HEK293 (cell line): ENCODE measurements at regions not wholly inside any gene's neighbourhood (a gene's known extent, or its start where the extent isn't known, plus 50 kb on each side); places are given as distances from the start of the nearest gene placed in this dataset.

Experiments used
- HOXC10 ChIP-seq: sonication (generic); formaldehyde crosslinking; IDR thresholded peaks from 2 replicates; pipeline ENCODE4 v1.8.1; 2023; ENCODE audit warnings: mild to moderate bottlenecking, missing genetic modification reagents
- MYNN ChIP-seq: fragments of 450-650 bp; formaldehyde crosslinking; IDR thresholded peaks from 2 replicates; pipeline ENCODE4 v1.5.1; 2016; ENCODE audit warnings: missing biosample characterization, missing genetic modification characterization, borderline replicate concordance
- OSR2 ChIP-seq: fragments of 450-650 bp; formaldehyde crosslinking; IDR thresholded peaks from 2 replicates; pipeline ENCODE4 v1.5.1; 2016; ENCODE audit warnings: missing biosample characterization, missing genetic modification characterization
- SCRT1 ChIP-seq: fragments of 450-650 bp; formaldehyde crosslinking; IDR thresholded peaks from 2 replicates; pipeline ENCODE4 v1.5.1; 2016; ENCODE audit warnings: missing biosample characterization, missing genetic modification characterization, borderline replicate concordance
- TRIM28 ChIP-seq: IDR thresholded peaks from 2 replicates; pipeline ENCODE4 v1.6.1; 2011; ENCODE audit warnings: low read length, control low read depth, borderline replicate concordance
- ZBTB1 ChIP-seq: fragments of 450-650 bp; formaldehyde crosslinking; IDR thresholded peaks from 2 replicates; pipeline ENCODE4 v1.5.1; 2016; ENCODE audit warnings: missing biosample characterization, missing genetic modification characterization
- ZBTB8A ChIP-seq: fragments of 450-650 bp; formaldehyde crosslinking; IDR thresholded peaks from 2 replicates; pipeline ENCODE4 v1.5.1; 2016; ENCODE audit warnings: missing biosample characterization, missing genetic modification characterization
- ZFP41 ChIP-seq: fragments of 450-650 bp; formaldehyde crosslinking; IDR thresholded peaks from 2 replicates; pipeline ENCODE4 v1.5.1; 2016; ENCODE audit warnings: missing biosample characterization, missing genetic modification characterization, borderline replicate concordance
- ZNF211 ChIP-seq: fragments of 450-650 bp; formaldehyde crosslinking; IDR thresholded peaks from 2 replicates; pipeline ENCODE4 v1.5.1; 2016; ENCODE audit warnings: low read depth, missing biosample characterization, missing genetic modification characterization
- ZNF214 ChIP-seq: fragments of 450-650 bp; formaldehyde crosslinking; IDR thresholded peaks from 2 replicates; pipeline ENCODE4 v1.5.1; 2017; ENCODE audit warnings: missing biosample characterization, mild to moderate bottlenecking, missing genetic modification characterization, borderline replicate concordance
- ZNF24 ChIP-seq: fragments of 450-650 bp; formaldehyde crosslinking; IDR thresholded peaks from 2 replicates; pipeline ENCODE4 v1.5.1; 2016; ENCODE audit warnings: missing biosample characterization, missing genetic modification characterization
- ZNF248 ChIP-seq: fragments of 450-650 bp; formaldehyde crosslinking; IDR thresholded peaks from 2 replicates; pipeline ENCODE4 v1.5.1; 2017; ENCODE audit warnings: missing biosample characterization, missing genetic modification characterization
- ZNF335 ChIP-seq: fragments of 450-650 bp; formaldehyde crosslinking; conservative IDR thresholded peaks from 2 replicates; pipeline ENCODE4 v1.5.1; 2016; ENCODE audit warnings: missing biosample characterization, missing genetic modification characterization
- ZNF426 ChIP-seq: fragments of 450-650 bp; formaldehyde crosslinking; IDR thresholded peaks from 2 replicates; pipeline ENCODE4 v1.5.1; 2017; ENCODE audit warnings: missing biosample characterization, missing genetic modification characterization, mild to moderate bottlenecking, inconsistent platforms, moderate library complexity
- ZNF521 ChIP-seq: fragments of 450-650 bp; formaldehyde crosslinking; IDR thresholded peaks from 2 replicates; pipeline ENCODE4 v1.5.1; 2017; ENCODE audit warnings: missing biosample characterization, mild to moderate bottlenecking, missing genetic modification characterization
- ZNF544 ChIP-seq: fragments of 450-650 bp; formaldehyde crosslinking; IDR thresholded peaks from 2 replicates; pipeline ENCODE4 v1.5.0; 2017; ENCODE audit warnings: missing biosample characterization, missing genetic modification characterization
- ZNF555 ChIP-seq: fragments of 450-650 bp; formaldehyde crosslinking; conservative IDR thresholded peaks from 2 replicates; pipeline ENCODE4 v1.5.1; 2017; ENCODE audit warnings: missing biosample characterization, mild to moderate bottlenecking, missing genetic modification characterization, inconsistent platforms
- ZNF560 ChIP-seq: fragments of 450-650 bp; formaldehyde crosslinking; IDR thresholded peaks from 2 replicates; pipeline ENCODE4 v1.5.1; 2017; ENCODE audit warnings: missing biosample characterization, missing genetic modification characterization, borderline replicate concordance
- ZNF561 ChIP-seq: fragments of 450-650 bp; IDR thresholded peaks from 2 replicates; pipeline ENCODE4 v1.5.1; 2018; ENCODE audit warnings: missing biosample characterization, missing genetic modification characterization, borderline replicate concordance
- ZNF600 ChIP-seq: fragments of 450-650 bp; formaldehyde crosslinking; IDR thresholded peaks from 2 replicates; pipeline ENCODE4 v1.5.1; 2016; ENCODE audit warnings: missing biosample characterization, missing genetic modification characterization
- ZNF610 ChIP-seq: fragments of 450-650 bp; formaldehyde crosslinking; IDR thresholded peaks from 2 replicates; pipeline ENCODE4 v1.5.1; 2016; ENCODE audit warnings: missing biosample characterization, missing genetic modification characterization, borderline replicate concordance
- ZNF626 ChIP-seq: fragments of 450-650 bp; sonication (Bioruptor Pico); formaldehyde crosslinking; IDR thresholded peaks from 2 replicates; pipeline ENCODE4 v1.5.1; 2018; ENCODE audit warnings: missing biosample characterization, missing genetic modification characterization, inconsistent platforms
- ZNF629 ChIP-seq: fragments of 450-650 bp; formaldehyde crosslinking; IDR thresholded peaks from 2 replicates; pipeline ENCODE4 v1.5.1; 2017; ENCODE audit warnings: missing biosample characterization, missing genetic modification characterization
- ZNF670 ChIP-seq: fragments of 450-650 bp; formaldehyde crosslinking; IDR thresholded peaks from 2 replicates; pipeline ENCODE4 v1.5.1; 2016; ENCODE audit warnings: missing biosample characterization, missing genetic modification characterization, low read depth
- ZNF785 ChIP-seq: fragments of 450-650 bp; formaldehyde crosslinking; IDR thresholded peaks from 2 replicates; pipeline ENCODE4 v1.5.1; 2016; ENCODE audit warnings: missing biosample characterization, missing genetic modification characterization
- ZNF792 ChIP-seq: fragments of 450-650 bp; formaldehyde crosslinking; IDR thresholded peaks from 2 replicates; pipeline ENCODE4 v1.5.1; 2016; ENCODE audit warnings: missing biosample characterization, missing genetic modification characterization
- ZNF830 ChIP-seq: fragments of 450-650 bp; IDR thresholded peaks from 2 replicates; pipeline ENCODE4 v1.5.0; 2018; ENCODE audit warnings: missing biosample characterization, missing genetic modification characterization, low read depth, mild to moderate bottlenecking, moderate library complexity
- ZSCAN16 ChIP-seq: fragments of 450-650 bp; formaldehyde crosslinking; IDR thresholded peaks from 2 replicates; pipeline ENCODE4 v1.5.1; 2016; ENCODE audit warnings: missing biosample characterization, missing genetic modification characterization
- ZXDB ChIP-seq: fragments of 450-650 bp; formaldehyde crosslinking; IDR thresholded peaks from 2 replicates; pipeline ENCODE4 v1.5.1; 2016; ENCODE audit warnings: missing biosample characterization, missing genetic modification characterization
- TF ChIP-seq, protein P1 (sequence below): fragments of 450-650 bp; formaldehyde crosslinking; IDR thresholded peaks from 2 replicates; pipeline ENCODE4 v1.5.1; 2016; ENCODE audit warnings: missing biosample characterization, missing genetic modification characterization
- TF ChIP-seq, protein P2 (sequence below): fragments of 450-650 bp; formaldehyde crosslinking; IDR thresholded peaks from 2 replicates; pipeline ENCODE4 v1.5.1; 2016; ENCODE audit warnings: missing biosample characterization, missing genetic modification characterization
- TF ChIP-seq, protein P3 (sequence below): fragments of 450-650 bp; formaldehyde crosslinking; IDR thresholded peaks from 2 replicates; pipeline ENCODE4 v1.5.1; 2016; ENCODE audit warnings: missing biosample characterization, missing genetic modification characterization
- TF ChIP-seq, protein P4 (sequence below): fragments of 450-650 bp; formaldehyde crosslinking; IDR thresholded peaks from 2 replicates; pipeline ENCODE4 v1.5.1; 2016; ENCODE audit warnings: missing biosample characterization, missing genetic modification characterization

DNA sequence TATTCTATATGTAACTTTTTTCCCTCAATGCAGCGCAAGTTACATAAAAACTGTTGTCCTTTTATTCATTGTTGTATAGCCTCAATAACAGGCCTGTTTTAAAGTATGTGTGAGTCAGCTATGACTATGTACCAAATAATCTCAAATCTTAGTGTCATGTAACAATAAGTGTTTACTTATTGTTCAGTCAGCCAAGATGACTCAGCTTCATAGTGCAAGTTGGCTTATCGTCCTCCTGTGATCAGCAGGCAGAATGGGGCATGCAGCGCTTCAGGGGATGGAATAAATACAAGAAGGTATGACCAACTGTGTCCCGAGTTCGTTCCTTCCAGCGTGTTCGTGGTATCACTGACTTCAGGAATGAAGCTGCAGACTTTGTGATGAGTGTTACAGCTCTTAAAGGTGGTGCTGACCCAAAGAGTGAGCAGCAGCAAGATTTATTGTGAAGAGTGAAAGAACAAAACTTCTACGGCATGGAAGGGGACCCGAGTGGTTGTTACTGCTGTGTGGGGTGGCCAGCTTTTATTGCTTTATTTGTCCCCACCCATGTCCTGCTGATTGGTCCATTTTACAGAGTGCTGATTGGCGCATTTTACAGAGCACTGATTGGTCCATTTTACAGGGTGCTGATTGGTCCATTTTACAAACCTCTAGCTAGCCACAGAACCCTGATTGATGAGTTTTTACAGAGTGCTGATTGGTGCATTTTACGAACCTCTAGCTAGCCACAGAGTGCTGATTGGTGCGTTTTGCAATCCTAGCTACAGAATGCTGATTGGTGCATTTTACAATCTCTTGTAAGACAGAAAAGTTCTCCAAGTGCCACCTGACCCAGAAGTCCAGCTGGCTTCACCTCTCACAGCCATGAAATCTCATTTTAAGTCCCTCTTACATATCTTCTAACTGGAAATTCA lies 1016.0 kb downstream of the MCTP2 start (continued):
- TF ChIP-seq MYNN (tag by site-specific recombination) (no peak), ZNF335 (tag by site-specific recombination) (peak; percentile 41), ZNF785 (tag by site-specific recombination) (no peak), ZNF560 (tag by site-specific recombination) (no peak), ZNF248 (tag by site-specific recombination) (no peak), ZNF521 (tag by site-specific recombination) (no peak), ZNF544 (tag by site-specific recombination) (no peak), ZNF600 (tag by site-specific recombination) (peak; percentile 44; the same call in 1 of the 2 replicates), ZNF792 (tag by site-specific recombination) (no peak), TRIM28 (peak; percentile 10; the same call in 1 of the 2 replicates), HOXC10 (CRISPR knock-in tag) (no peak), ZFP41 (tag by site-specific recombination) (no peak), ZBTB8A (tag by site-specific recombination) (no peak), ZNF670 (tag by site-specific recombination) (no peak), ZNF629 (tag by site-specific recombination) (peak; percentile 94), ZNF24 (tag by site-specific recombination) (no peak), ZNF555 (tag by site-specific recombination) (no peak), ZNF626 (no peak), ZNF561 (no peak), SCRT1 (tag by site-specific recombination) (no peak), ZSCAN16 (tag by site-specific recombination) (no peak), ZNF830 (tag by site-specific recombination) (no peak), OSR2 (tag by site-specific recombination) (no peak), ZNF610 (no peak), ZNF211 (no peak), ZNF214 (tag by site-specific recombination) (no peak), ZBTB1 (tag by site-specific recombination) (no peak), ZXDB (no peak), ZNF426 (tag by site-specific recombination) (no peak)
- TF ChIP-seq, protein P1, sequence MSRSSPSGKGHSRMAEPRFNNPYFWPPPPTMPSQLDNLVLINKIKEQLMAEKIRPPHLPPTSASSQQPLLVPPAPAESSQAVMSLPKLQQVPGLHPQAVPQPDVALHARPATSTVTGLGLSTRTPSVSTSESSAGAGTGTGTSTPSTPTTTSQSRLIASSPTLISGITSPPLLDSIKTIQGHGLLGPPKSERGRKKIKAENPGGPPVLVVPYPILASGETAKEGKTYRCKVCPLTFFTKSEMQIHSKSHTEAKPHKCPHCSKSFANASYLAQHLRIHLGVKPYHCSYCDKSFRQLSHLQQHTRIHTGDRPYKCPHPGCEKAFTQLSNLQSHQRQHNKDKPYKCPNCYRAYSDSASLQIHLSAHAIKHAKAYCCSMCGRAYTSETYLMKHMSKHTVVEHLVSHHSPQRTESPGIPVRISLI (tag by site-specific recombination), result no peak
- TF ChIP-seq, protein P2, sequence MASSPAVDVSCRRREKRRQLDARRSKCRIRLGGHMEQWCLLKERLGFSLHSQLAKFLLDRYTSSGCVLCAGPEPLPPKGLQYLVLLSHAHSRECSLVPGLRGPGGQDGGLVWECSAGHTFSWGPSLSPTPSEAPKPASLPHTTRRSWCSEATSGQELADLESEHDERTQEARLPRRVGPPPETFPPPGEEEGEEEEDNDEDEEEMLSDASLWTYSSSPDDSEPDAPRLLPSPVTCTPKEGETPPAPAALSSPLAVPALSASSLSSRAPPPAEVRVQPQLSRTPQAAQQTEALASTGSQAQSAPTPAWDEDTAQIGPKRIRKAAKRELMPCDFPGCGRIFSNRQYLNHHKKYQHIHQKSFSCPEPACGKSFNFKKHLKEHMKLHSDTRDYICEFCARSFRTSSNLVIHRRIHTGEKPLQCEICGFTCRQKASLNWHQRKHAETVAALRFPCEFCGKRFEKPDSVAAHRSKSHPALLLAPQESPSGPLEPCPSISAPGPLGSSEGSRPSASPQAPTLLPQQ, result peak; percentile 83; the same call in 1 of the 2 replicates
- TF ChIP-seq, protein P3, sequence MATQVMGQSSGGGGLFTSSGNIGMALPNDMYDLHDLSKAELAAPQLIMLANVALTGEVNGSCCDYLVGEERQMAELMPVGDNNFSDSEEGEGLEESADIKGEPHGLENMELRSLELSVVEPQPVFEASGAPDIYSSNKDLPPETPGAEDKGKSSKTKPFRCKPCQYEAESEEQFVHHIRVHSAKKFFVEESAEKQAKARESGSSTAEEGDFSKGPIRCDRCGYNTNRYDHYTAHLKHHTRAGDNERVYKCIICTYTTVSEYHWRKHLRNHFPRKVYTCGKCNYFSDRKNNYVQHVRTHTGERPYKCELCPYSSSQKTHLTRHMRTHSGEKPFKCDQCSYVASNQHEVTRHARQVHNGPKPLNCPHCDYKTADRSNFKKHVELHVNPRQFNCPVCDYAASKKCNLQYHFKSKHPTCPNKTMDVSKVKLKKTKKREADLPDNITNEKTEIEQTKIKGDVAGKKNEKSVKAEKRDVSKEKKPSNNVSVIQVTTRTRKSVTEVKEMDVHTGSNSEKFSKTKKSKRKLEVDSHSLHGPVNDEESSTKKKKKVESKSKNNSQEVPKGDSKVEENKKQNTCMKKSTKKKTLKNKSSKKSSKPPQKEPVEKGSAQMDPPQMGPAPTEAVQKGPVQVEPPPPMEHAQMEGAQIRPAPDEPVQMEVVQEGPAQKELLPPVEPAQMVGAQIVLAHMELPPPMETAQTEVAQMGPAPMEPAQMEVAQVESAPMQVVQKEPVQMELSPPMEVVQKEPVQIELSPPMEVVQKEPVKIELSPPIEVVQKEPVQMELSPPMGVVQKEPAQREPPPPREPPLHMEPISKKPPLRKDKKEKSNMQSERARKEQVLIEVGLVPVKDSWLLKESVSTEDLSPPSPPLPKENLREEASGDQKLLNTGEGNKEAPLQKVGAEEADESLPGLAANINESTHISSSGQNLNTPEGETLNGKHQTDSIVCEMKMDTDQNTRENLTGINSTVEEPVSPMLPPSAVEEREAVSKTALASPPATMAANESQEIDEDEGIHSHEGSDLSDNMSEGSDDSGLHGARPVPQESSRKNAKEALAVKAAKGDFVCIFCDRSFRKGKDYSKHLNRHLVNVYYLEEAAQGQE (tag by site-specific recombination), result no peak
- TF ChIP-seq, protein P4, sequence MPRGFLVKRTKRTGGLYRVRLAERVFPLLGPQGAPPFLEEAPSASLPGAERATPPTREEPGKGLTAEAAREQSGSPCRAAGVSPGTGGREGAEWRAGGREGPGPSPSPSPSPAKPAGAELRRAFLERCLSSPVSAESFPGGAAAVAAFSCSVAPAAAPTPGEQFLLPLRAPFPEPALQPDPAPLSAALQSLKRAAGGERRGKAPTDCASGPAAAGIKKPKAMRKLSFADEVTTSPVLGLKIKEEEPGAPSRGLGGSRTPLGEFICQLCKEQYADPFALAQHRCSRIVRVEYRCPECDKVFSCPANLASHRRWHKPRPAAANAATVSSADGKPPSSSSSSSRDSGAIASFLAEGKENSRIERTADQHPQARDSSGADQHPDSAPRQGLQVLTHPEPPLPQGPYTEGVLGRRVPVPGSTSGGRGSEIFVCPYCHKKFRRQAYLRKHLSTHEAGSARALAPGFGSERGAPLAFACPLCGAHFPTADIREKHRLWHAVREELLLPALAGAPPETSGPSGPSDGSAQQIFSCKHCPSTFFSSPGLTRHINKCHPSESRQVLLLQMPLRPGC, result peak; percentile 92
